Spleen (tissue), 11 donors: ENCODE measurements at regions not wholly inside any gene's neighbourhood (a gene's known extent, or its start where the extent isn't known, plus 50 kb on each side); places are given as distances from the start of the nearest gene placed in this dataset.

Source experiments
- DNase-seq: peaks from one replicate; pipeline ENCODE4 v3.0.0-alpha.2; 2020
- H3K27ac ChIP-seq, 8 donors: fragments of 200-600 bp; sonication (generic) in 7 of 8; 1 replicate in 4 of 8; 2 replicates in 4 of 8; pipeline versions ENCODE4 v1.5.0 to v1.8.0; 2016 to 2021; ENCODE audit warnings: inconsistent platforms in 4 of 8, mild to moderate bottlenecking in 4 of 8, moderate library complexity in 1 of 8
- H3K27me3 ChIP-seq, 7 donors: fragments of 200-600 bp; sonication (generic) in 6 of 7; replicated peaks in 1 of 7; 1 replicate in 4 of 7; 2 replicates in 3 of 7; pipeline versions ENCODE4 v1.5.0 to v1.8.0; 2016 to 2021; ENCODE audit warnings: inconsistent platforms in 3 of 7, mild to moderate bottlenecking in 1 of 7
- H3K36me3 ChIP-seq, 6 donors: fragments of 200-600 bp; sonication (generic) in 5 of 6; 1 replicate in 4 of 6; 2 replicates in 2 of 6; pipeline versions ENCODE4 v1.5.0 to v1.8.0; 2016 to 2021; ENCODE audit warnings: inconsistent platforms in 2 of 6
- H3K4me1 ChIP-seq, 6 donors: fragments of 200-600 bp; sonication (generic) in 5 of 6; 1 replicate in 3 of 6; 2 replicates in 3 of 6; pipeline versions ENCODE4 v1.5.0 to v1.8.0; 2016 to 2021; ENCODE audit warnings: inconsistent platforms in 3 of 6
- H3K4me3 ChIP-seq, 8 donors: fragments of 200-600 bp; sonication (generic) in 7 of 8; 1 replicate in 4 of 8; 2 replicates in 4 of 8; pipeline versions ENCODE4 v1.5.0 to v1.8.0; 2016 to 2021; ENCODE audit warnings: inconsistent platforms in 4 of 8, mild to moderate bottlenecking in 4 of 8, moderate library complexity in 2 of 8
- H3K9me3 ChIP-seq, 8 donors: fragments of 200-600 bp; sonication (generic) in 7 of 8; 1 replicate in 4 of 8; 2 replicates in 4 of 8; pipeline versions ENCODE4 v1.5.0 to v1.8.0; 2016 to 2021; ENCODE audit warnings: inconsistent platforms in 4 of 8
- CTCF ChIP-seq, 11 experiments: fragments of 200-600 bp in 7 of 11; fragments of 450-650 bp in 4 of 11; sonication (generic) in 4 of 11; IDR thresholded peaks in 8 of 11; conservative IDR thresholded peaks in 3 of 11; 1 replicate in 7 of 11; 2 replicates in 4 of 11; pipeline versions ENCODE4 v1.4.0 to v1.8.0; 2016 to 2021; ENCODE audit warnings: antibody characterized with exemption in 11 of 11, inconsistent platforms in 4 of 11, mild to moderate bottlenecking in 1 of 11
- POLR2A ChIP-seq, 3 donors: fragments of 450-650 bp; IDR thresholded peaks; one replicate each; pipeline ENCODE4 v1.5.1; 2017; ENCODE audit warnings: antibody characterized with exemption in 3 of 3, mild to moderate bottlenecking in 1 of 3
- POLR2AphosphoS5 ChIP-seq, 3 donors: sonication (generic); formaldehyde crosslinking; IDR thresholded peaks; one replicate each; pipeline ENCODE4 v1.5.1; 2017; ENCODE audit warnings: antibody characterized with exemption in 3 of 3
- WGBS, 5 donors: extraction: QIAGEN DNeasy Blood & Tissue Kit in 3 of 5; methylation state at CpG; one replicate each; pipeline versions ENCODE4 v1.1.5 to v1.1.7; 2013 to 2018; 5-methylcytosine and 5-hydroxymethylcytosine counted together
- intact Hi-C: fragments of 100-400 bp; cut with DNase I; formaldehyde crosslinking; loops from one replicate; pipeline ENCODE4 v1.15.0; 2023; ENCODE audit warnings: low total_unique reads
- donor health status: healthy with polysubstance abuse.
- donor health status: DM: no; HTN: no; CAD: no; lungs with moderate emphysema.
- donor health status: DM: no; HTN: no; CAD: no.
- donor health status: Bipolar disorder and iron deficiency.
- donor health status: healthy.
- donor health status: DM: no; HTN: no; CAD: no.
- donor health status: DM: yes; HTN: yes; CAD: no.

- Histone ChIP-seq H3K9me3 (no peaks in the 10 kb centered on the region), H3K36me3 (no peaks in the 10 kb centered on the region), H3K27ac (no peak overlapping the region), H3K27me3 (no peaks in the 10 kb centered on the region), H3K4me1 (no peaks in the 10 kb centered on the region), H3K4me3 (no peak overlapping the region)
- 79 to 98% (median 89%) methylated on average over 6 of the region's 6 CpGs for WGBS, 5 donors
- intact Hi-C loops = no loop called here
- TF ChIP-seq CTCF (IDR thresholded peaks at IDR 0.05 in 8 of 11, conservative IDR thresholded peaks at IDR 0.05 in 3 of 11) (no peak), POLR2A (IDR thresholded peaks at IDR 0.05) (no peak), POLR2AphosphoS5 (IDR thresholded peaks at IDR 0.05) (no peak)
- no peak for DNase-seq
These were observed 128.7 kb upstream of the ATP6AP2 start for GRCh38 chrX:40452031-40452430.

GRCh38 chrX:40449956-40450706, 130.6 kb upstream of the ATP6AP2 start:
- intact Hi-C loops = no loop called here
- peaks cover 0 to 2% (median 0%) of the 10 kb centered on the region in 7 donors for H3K27me3 ChIP-seq
- no peak for DNase-seq
- no peak for TF ChIP-seq CTCF (IDR thresholded peaks at IDR 0.05 in 8 of 11, conservative IDR thresholded peaks at IDR 0.05 in 3 of 11)
- TF ChIP-seq POLR2A (IDR thresholded peaks at IDR 0.05) = no peak
- no peak for TF ChIP-seq POLR2AphosphoS5 (IDR thresholded peaks at IDR 0.05)
- no peaks in the 10 kb centered on the region for H3K4me1 ChIP-seq
- H3K36me3 ChIP-seq = no peaks in the 10 kb centered on the region
- no peak overlapping the region for H3K27ac ChIP-seq
- WGBS, 5 donors = 64 to 73% (median 70%) methylated on average over 8 of the region's 8 CpGs
- no peaks in the 10 kb centered on the region for H3K9me3 ChIP-seq
- no peak overlapping the region for H3K4me3 ChIP-seq

GRCh38 chrX:40449396-40449795, 131.4 kb upstream of the ATP6AP2 start:
- no peaks in the 10 kb centered on the region for H3K9me3 ChIP-seq
- no peak overlapping the region for H3K27ac ChIP-seq
- no peak overlapping the region for H3K4me3 ChIP-seq
- no peak for DNase-seq
- intact Hi-C loops = no loop called here
- 74 to 96% (median 80%) methylated on average over 7 of the region's 7 CpGs for WGBS, 5 donors
- H3K36me3 ChIP-seq = no peaks in the 10 kb centered on the region
- peaks cover 0 to 7% (median 0%) of the 10 kb centered on the region in 7 donors for H3K27me3 ChIP-seq
- H3K4me1 ChIP-seq = no peaks in the 10 kb centered on the region
- TF ChIP-seq POLR2A (IDR thresholded peaks at IDR 0.05) (no peak), POLR2AphosphoS5 (IDR thresholded peaks at IDR 0.05) (no peak), CTCF (IDR thresholded peaks at IDR 0.05 in 8 of 11, conservative IDR thresholded peaks at IDR 0.05 in 3 of 11) (no peak)

GRCh38 chrX:40448793-40449192, 132.0 kb upstream of the ATP6AP2 start:
- H3K27me3 ChIP-seq = peaks cover 0 to 7% (median 0%) of the 10 kb centered on the region in 7 donors
- H3K36me3 ChIP-seq = no peaks in the 10 kb centered on the region
- intact Hi-C loops = no loop called here
- H3K4me1 ChIP-seq = no peaks in the 10 kb centered on the region
- H3K4me3 ChIP-seq = no peak overlapping the region
- H3K27ac ChIP-seq = no peak overlapping the region
- no peaks in the 10 kb centered on the region for H3K9me3 ChIP-seq
- DNase-seq = no peak
- WGBS, 5 donors = 80 to 92% (median 86%) methylated on average over 5 to 6 of the region's 6 CpGs
- no peak for TF ChIP-seq CTCF (IDR thresholded peaks at IDR 0.05 in 8 of 11, conservative IDR thresholded peaks at IDR 0.05 in 3 of 11)
- TF ChIP-seq POLR2A (IDR thresholded peaks at IDR 0.05) = no peak
- no peak for TF ChIP-seq POLR2AphosphoS5 (IDR thresholded peaks at IDR 0.05)
